Colonic mucosa (tissue), 4 donors: ENCODE measurements at regions not wholly inside any gene's neighbourhood (a gene's known extent, or its start where the extent isn't known, plus 50 kb on each side); places are given as distances from the start of the nearest gene placed in this dataset.

Source experiments
- DNase-seq: peaks from one replicate; pipeline ENCODE4 v3.0.0-alpha.2; 2020
- H3K27ac ChIP-seq: fragments of 200-600 bp; one replicate; pipeline ENCODE4 v1.8.0; 2021
- H3K27me3 ChIP-seq: fragments of 200-600 bp; one replicate; pipeline ENCODE4 v1.8.0; 2021
- H3K36me3 ChIP-seq: fragments of 200-600 bp; one replicate; pipeline ENCODE4 v1.8.0; 2021
- H3K4me1 ChIP-seq: fragments of 200-600 bp; one replicate; pipeline ENCODE4 v1.8.0; 2021; ENCODE audit warnings: mild to moderate bottlenecking
- H3K4me3 ChIP-seq: fragments of 200-600 bp; one replicate; pipeline ENCODE4 v1.8.0; 2021
- H3K9ac ChIP-seq, 2 donors: one replicate each; pipeline ENCODE4 v1.7.0; 2013; ENCODE audit warnings: control low read depth in 2 of 2, low read depth in 2 of 2, low read length in 2 of 2
- H3K9me3 ChIP-seq: fragments of 200-600 bp; one replicate; pipeline ENCODE4 v1.8.0; 2021
- CTCF ChIP-seq: fragments of 200-600 bp; IDR thresholded peaks from one replicate; pipeline ENCODE4 v1.8.0; 2022; ENCODE audit warnings: antibody characterized with exemption, mild to moderate bottlenecking
- intact Hi-C: fragments of 100-400 bp; cut with DNase I; formaldehyde crosslinking; loops from one replicate; pipeline ENCODE4 v1.14.1; 2022
- donor health status: healthy.
- donor health status: DM: no; HTN: no; CAD: no.
- donor health status: DM: no; HTN: no; CAD: no.

- Histone ChIP-seq H3K27me3 (no peaks in the 10 kb centered on the region), H3K27ac (no peak overlapping the region), H3K9ac (no peak overlapping the region), H3K9me3 (no peaks in the 10 kb centered on the region), H3K4me3 (no peak overlapping the region), H3K4me1 (no peaks in the 10 kb centered on the region), H3K36me3 (no peaks in the 10 kb centered on the region)
- intact Hi-C loops: no loop called here
- DNase-seq: no peak
- TF ChIP-seq CTCF: no peak
Observed at GRCh38 chr14:76599559-76600287, 161.5 kb upstream of the VASH1 start.

GRCh38 chr14:76603713-76604112 is 157.6 kb upstream of the VASH1 start:
- Histone ChIP-seq H3K27me3 (no peaks in the 10 kb centered on the region), H3K36me3 (no peaks in the 10 kb centered on the region), H3K4me3 (no peak overlapping the region), H3K27ac (no peak overlapping the region), H3K9me3 (no peaks in the 10 kb centered on the region), H3K9ac (no peak overlapping the region), H3K4me1 (no peaks in the 10 kb centered on the region)
- no peak for TF ChIP-seq CTCF
- DNase-seq: no peak
- intact Hi-C loops: no loop called here

GRCh38 chr14:76607510-76607909 is 153.8 kb upstream of the VASH1 start:
- Histone ChIP-seq H3K27me3 (no peaks in the 10 kb centered on the region), H3K4me1 (no peaks in the 10 kb centered on the region), H3K9me3 (no peaks in the 10 kb centered on the region), H3K9ac (no peak overlapping the region), H3K36me3 (no peaks in the 10 kb centered on the region), H3K27ac (no peak overlapping the region), H3K4me3 (no peak overlapping the region)
- no peak for DNase-seq
- TF ChIP-seq CTCF: no peak
- intact Hi-C loops: no loop called here

- Histone ChIP-seq H3K36me3 (no peaks in the 10 kb centered on the region), H3K4me1 (no peaks in the 10 kb centered on the region), H3K4me3 (no peak overlapping the region), H3K9ac (no peak overlapping the region), H3K9me3 (no peaks in the 10 kb centered on the region), H3K27ac (no peak overlapping the region), H3K27me3 (no peaks in the 10 kb centered on the region)
- no peak for TF ChIP-seq CTCF
- intact Hi-C loops: no loop called here
- DNase-seq: no peak
Observed at GRCh38 chr14:76612654-76613053, 148.6 kb upstream of the VASH1 start.

- Histone ChIP-seq H3K36me3 (no peaks in the 10 kb centered on the region), H3K9ac (no peak overlapping the region), H3K4me1 (no peaks in the 10 kb centered on the region), H3K4me3 (no peak overlapping the region), H3K27ac (no peak overlapping the region), H3K9me3 (no peaks in the 10 kb centered on the region), H3K27me3 (no peaks in the 10 kb centered on the region)
- TF ChIP-seq CTCF: no peak
- intact Hi-C loops: no loop called here
- DNase-seq: no peak
Observed at GRCh38 chr14:76613616-76614015, 147.7 kb upstream of the VASH1 start.
